Neural progenitor cell (in vitro differentiated cells): ENCODE measurements at regions not wholly inside any gene's neighbourhood (a gene's known extent, or its start where the extent isn't known, plus 50 kb on each side); places are given as distances from the start of the nearest gene placed in this dataset.

Experiments used
- DNase-seq: peaks from one replicate; pipeline ENCODE4 v3.0.0-alpha.2; 2016; ENCODE audit warnings: low spot score
- H2AFZ ChIP-seq: fragments of 200-600 bp; sonication (generic); replicated peaks from 2 replicates; pipeline ENCODE4 v1.6.1; 2016; ENCODE audit warnings: antibody characterized with exemption
- H3F3A ChIP-seq: fragments of 200-600 bp; sonication (generic); 2 replicates; pipeline ENCODE4 v1.6.1; 2016; ENCODE audit warnings: antibody characterized with exemption, low read depth
- H3K27ac ChIP-seq: fragments of 200-600 bp; sonication (generic); 2 replicates; pipeline ENCODE4 v1.5.1; 2016; ENCODE audit warnings: mild to moderate bottlenecking
- H3K27me3 ChIP-seq: fragments of 200-600 bp; sonication (generic); 2 replicates; pipeline ENCODE4 v1.6.1; 2016; ENCODE audit warnings: mild to moderate bottlenecking, moderate library complexity
- H3K36me3 ChIP-seq: fragments of 200-600 bp; sonication (generic); 2 replicates; pipeline ENCODE4 v1.5.1; 2016
- H3K4me1 ChIP-seq: fragments of 200-600 bp; sonication (generic); 2 replicates; pipeline ENCODE4 v1.6.1; 2016; ENCODE audit warnings: mixed run types
- H3K4me2 ChIP-seq: fragments of 200-600 bp; sonication (generic); 2 replicates; pipeline ENCODE4 v1.6.1; 2016
- H3K4me3 ChIP-seq: fragments of 200-600 bp; sonication (generic); 2 replicates; pipeline ENCODE4 v1.5.1; 2016
- H3K79me2 ChIP-seq: fragments of 200-600 bp; sonication (generic); 2 replicates; pipeline ENCODE4 v1.6.1; 2016; ENCODE audit warnings: low read depth
- H3K9ac ChIP-seq: fragments of 200-600 bp; sonication (generic); 2 replicates; pipeline ENCODE4 v1.6.1; 2016
- H3K9me3 ChIP-seq: fragments of 200-600 bp; sonication (generic); 2 replicates; pipeline ENCODE4 v1.5.1; 2016; ENCODE audit warnings: low read depth
- H4K20me1 ChIP-seq: fragments of 200-600 bp; sonication (generic); 2 replicates; pipeline ENCODE4 v1.6.1; 2016; ENCODE audit warnings: low read depth
- H3K27ac Mint-ChIP-seq: 3 replicates; pipeline ENCODE4 v1.8.0; 2021; ENCODE audit warnings: mixed read lengths
- H3K27me3 Mint-ChIP-seq: 2 replicates; pipeline ENCODE4 v1.8.0; 2022; ENCODE audit warnings: low read depth, mild to moderate bottlenecking, inconsistent platforms, moderate library complexity, mixed read lengths; ENCODE audit not compliant: insufficient read depth
- H3K36me3 Mint-ChIP-seq: 3 replicates; pipeline ENCODE4 v1.8.0; 2021; ENCODE audit warnings: mixed read lengths
- H3K4me1 Mint-ChIP-seq: 3 replicates; pipeline ENCODE4 v1.8.0; 2021; ENCODE audit warnings: mixed read lengths
- H3K4me3 Mint-ChIP-seq: 3 replicates; pipeline ENCODE4 v1.8.0; 2021; ENCODE audit warnings: mild to moderate bottlenecking, moderate library complexity, mixed read lengths
- H3K9me3 Mint-ChIP-seq: 3 replicates; pipeline ENCODE4 v1.8.0; 2020; ENCODE audit warnings: mixed read lengths
- EZH2 ChIP-seq: fragments of 200-600 bp; sonication (generic); IDR thresholded peaks from 2 replicates; pipeline ENCODE4 v1.6.1; 2017; ENCODE audit warnings: antibody characterized with exemption, mild to moderate bottlenecking, moderate library complexity
- EZH2phosphoT487 ChIP-seq: fragments of 200-600 bp; sonication (generic); IDR thresholded peaks from 2 replicates; pipeline ENCODE4 v1.6.1; 2017; ENCODE audit warnings: antibody characterized with exemption
- TF ChIP-seq, protein P1 (sequence below): fragments of 200-600 bp; sonication (generic); IDR thresholded peaks from 2 replicates; pipeline ENCODE4 v1.5.1; 2017; ENCODE audit warnings: antibody characterized with exemption, mild to moderate bottlenecking

DNA sequence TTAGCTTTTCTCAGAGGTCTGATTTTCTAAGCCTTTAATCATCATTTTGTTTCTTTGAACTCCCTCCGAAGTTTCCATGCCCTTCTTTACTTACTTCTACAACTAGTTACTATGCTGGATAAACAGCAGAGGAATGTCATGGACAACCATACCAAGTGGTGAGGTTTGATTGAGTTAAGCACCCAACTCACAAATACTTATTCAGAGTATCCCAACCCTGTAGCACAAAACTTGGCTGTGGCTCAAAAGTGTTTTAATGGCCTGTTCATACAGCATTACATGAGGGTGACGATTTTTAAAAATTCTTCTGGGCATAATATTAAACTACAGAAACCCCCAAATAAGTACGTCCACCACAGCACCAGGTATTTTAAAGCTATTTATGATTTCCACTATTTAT lies 946.8 kb upstream of the SOX9 start:
- H3K4me2 ChIP-seq, result no peak overlapping the region
- H3K27me3 ChIP-seq, result no peaks in the 10 kb centered on the region
- no peaks in the 10 kb centered on the region for H3K36me3 ChIP-seq
- H3K27ac ChIP-seq, result no peak overlapping the region
- TF ChIP-seq, protein P1, sequence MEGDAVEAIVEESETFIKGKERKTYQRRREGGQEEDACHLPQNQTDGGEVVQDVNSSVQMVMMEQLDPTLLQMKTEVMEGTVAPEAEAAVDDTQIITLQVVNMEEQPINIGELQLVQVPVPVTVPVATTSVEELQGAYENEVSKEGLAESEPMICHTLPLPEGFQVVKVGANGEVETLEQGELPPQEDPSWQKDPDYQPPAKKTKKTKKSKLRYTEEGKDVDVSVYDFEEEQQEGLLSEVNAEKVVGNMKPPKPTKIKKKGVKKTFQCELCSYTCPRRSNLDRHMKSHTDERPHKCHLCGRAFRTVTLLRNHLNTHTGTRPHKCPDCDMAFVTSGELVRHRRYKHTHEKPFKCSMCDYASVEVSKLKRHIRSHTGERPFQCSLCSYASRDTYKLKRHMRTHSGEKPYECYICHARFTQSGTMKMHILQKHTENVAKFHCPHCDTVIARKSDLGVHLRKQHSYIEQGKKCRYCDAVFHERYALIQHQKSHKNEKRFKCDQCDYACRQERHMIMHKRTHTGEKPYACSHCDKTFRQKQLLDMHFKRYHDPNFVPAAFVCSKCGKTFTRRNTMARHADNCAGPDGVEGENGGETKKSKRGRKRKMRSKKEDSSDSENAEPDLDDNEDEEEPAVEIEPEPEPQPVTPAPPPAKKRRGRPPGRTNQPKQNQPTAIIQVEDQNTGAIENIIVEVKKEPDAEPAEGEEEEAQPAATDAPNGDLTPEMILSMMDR, result no peak
- TF ChIP-seq EZH2phosphoT487, result no peak
- no peak for TF ChIP-seq EZH2
- peaks cover 3% of the 10 kb centered on the region for H3K27me3 Mint-ChIP-seq
- no peak for DNase-seq
- H3K27ac Mint-ChIP-seq, result no peak overlapping the region
- H3K4me3 Mint-ChIP-seq, result no peak overlapping the region
- no peak overlapping the region for H3K4me3 ChIP-seq
- H3F3A ChIP-seq, result no peaks in the 10 kb centered on the region
- no peaks in the 10 kb centered on the region for H3K9me3 Mint-ChIP-seq
- no peak overlapping the region for H2AFZ ChIP-seq
- H3K36me3 Mint-ChIP-seq, result no peaks in the 10 kb centered on the region
- no peaks in the 10 kb centered on the region for H3K4me1 ChIP-seq
- H3K9ac ChIP-seq, result no peak overlapping the region
- no peaks in the 10 kb centered on the region for H3K79me2 ChIP-seq
- H3K9me3 ChIP-seq, result no peaks in the 10 kb centered on the region
- peaks cover 4% of the 10 kb centered on the region for H3K4me1 Mint-ChIP-seq
- no peaks in the 10 kb centered on the region for H4K20me1 ChIP-seq

DNA sequence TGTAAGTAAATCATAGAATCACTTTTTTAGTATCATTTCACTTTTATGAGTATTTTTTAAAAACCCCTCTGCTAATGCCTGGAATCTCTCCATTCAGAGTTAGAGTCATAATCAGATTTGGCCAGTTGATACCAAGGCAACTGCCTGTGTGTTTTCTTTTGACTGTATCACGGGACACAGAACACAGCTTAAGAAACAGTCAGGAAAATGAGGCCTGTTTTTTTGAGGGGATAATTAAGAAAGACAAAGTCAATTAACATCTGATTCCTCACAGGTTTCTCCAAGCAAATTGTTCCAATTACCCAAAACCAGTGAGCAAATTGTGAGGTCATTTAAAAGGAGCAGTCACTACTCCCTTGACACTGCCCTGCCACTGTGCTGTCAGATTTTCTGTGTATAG lies 944.5 kb upstream of the SOX9 start:
- Mint-ChIP-seq H3K27me3 (no peaks in the 10 kb centered on the region), H3K9me3 (no peaks in the 10 kb centered on the region), H3K36me3 (no peaks in the 10 kb centered on the region), H3K4me3 (no peak overlapping the region), H3K27ac (no peak overlapping the region), H3K4me1 (peaks cover 4% of the 10 kb centered on the region)
- Histone ChIP-seq H3F3A (no peaks in the 10 kb centered on the region), H3K27ac (no peak overlapping the region), H3K4me1 (no peaks in the 10 kb centered on the region), H3K27me3 (no peaks in the 10 kb centered on the region), H3K36me3 (no peaks in the 10 kb centered on the region), H3K9me3 (no peaks in the 10 kb centered on the region), H3K79me2 (no peaks in the 10 kb centered on the region), H3K9ac (no peak overlapping the region), H3K4me3 (no peak overlapping the region), H2AFZ (no peak overlapping the region), H4K20me1 (no peaks in the 10 kb centered on the region), H3K4me2 (no peak overlapping the region)
- no peak for DNase-seq
- TF ChIP-seq EZH2 (no peak), EZH2phosphoT487 (no peak)
- TF ChIP-seq, protein P1, result no peak

DNA sequence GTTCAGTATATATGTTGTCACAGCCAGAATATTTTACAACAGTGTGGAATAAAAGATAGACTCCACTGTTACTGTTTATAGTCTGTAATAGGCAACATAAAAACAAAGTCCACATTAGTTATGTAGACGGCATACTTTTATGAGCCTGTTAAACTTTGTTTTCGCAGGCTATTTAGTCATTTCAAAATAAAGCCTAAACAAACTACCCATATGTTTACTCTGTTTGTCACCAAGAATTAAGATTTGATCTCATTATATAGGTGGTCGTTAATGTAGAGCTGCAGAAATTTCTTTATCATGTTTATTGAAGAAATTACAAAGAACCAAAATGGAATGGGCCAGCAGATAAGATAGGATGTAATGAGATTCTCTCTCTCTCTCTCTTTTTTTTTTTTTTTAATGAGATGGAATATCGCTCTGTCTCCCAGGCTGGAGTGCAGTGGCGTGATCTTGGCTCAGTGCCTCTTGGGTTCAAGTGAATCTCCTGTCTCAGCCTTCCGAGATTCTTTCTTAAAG lies 943.8 kb upstream of the SOX9 start:
- Histone ChIP-seq H4K20me1 (no peaks in the 10 kb centered on the region), H2AFZ (no peak overlapping the region), H3K9ac (no peak overlapping the region), H3K4me2 (no peak overlapping the region), H3F3A (no peaks in the 10 kb centered on the region), H3K4me1 (no peaks in the 10 kb centered on the region), H3K27ac (no peak overlapping the region), H3K27me3 (no peaks in the 10 kb centered on the region), H3K4me3 (no peak overlapping the region), H3K9me3 (no peaks in the 10 kb centered on the region), H3K79me2 (no peaks in the 10 kb centered on the region), H3K36me3 (no peaks in the 10 kb centered on the region)
- Mint-ChIP-seq H3K27me3 (no peaks in the 10 kb centered on the region), H3K4me3 (no peak overlapping the region), H3K27ac (no peak overlapping the region), H3K36me3 (no peaks in the 10 kb centered on the region), H3K9me3 (no peaks in the 10 kb centered on the region), H3K4me1 (no peaks in the 10 kb centered on the region)
- no peak for TF ChIP-seq EZH2phosphoT487
- TF ChIP-seq, protein P1, result no peak
- TF ChIP-seq EZH2, result no peak
- no peak for DNase-seq
